ENCODE measurements at regions not wholly inside any gene's neighbourhood (a gene's known extent, or its start where the extent isn't known, plus 50 kb on each side); places are given as distances from the start of the nearest gene placed in this dataset.

- Histone ChIP-seq H3K18ac (ENCODE audit: low read depth, low read length) (no peak overlapping the region), H4K8ac (ENCODE audit: low read depth in 2 of 2, low read length in 2 of 2) (no peak overlapping the region), H2AK9ac (replicated peaks; ENCODE audit: low read depth, low read length, poor library complexity) (no peak overlapping the region), H4K91ac (ENCODE audit: insufficient read depth, low read depth, low read length) (no peak overlapping the region), H3K4me3 (ENCODE audit: insufficient read depth, low read depth, low read length) (no peak overlapping the region), H3K4ac (ENCODE audit: low read depth, low read length) (no peak overlapping the region), H3K14ac (replicated peaks; ENCODE audit: low read depth, low read length) (no peak overlapping the region), H3K9ac (ENCODE audit: low read depth, low read length) (no peak overlapping the region), H3K9me1 (ENCODE audit: insufficient read depth, low read length) (no peaks in the 10 kb centered on the region), H3K4me1 (ENCODE audit: control insufficient read depth, insufficient read depth, low read length) (no peaks in the 10 kb centered on the region), H2BK5ac (ENCODE audit: low read depth, low read length, poor library complexity, severe bottlenecking) (no peak overlapping the region), H3K27me3 (ENCODE audit: control insufficient read depth, insufficient read depth, low read length) (no peaks in the 10 kb centered on the region), H3K27ac (ENCODE audit: insufficient read depth, low read length) (no peak overlapping the region), H2AFZ (replicated peaks; ENCODE audit: low read length, poor library complexity) (no peak overlapping the region), H4K5ac (ENCODE audit: low read depth, low read length) (no peak overlapping the region), H3K36me3 (ENCODE audit: control insufficient read depth, insufficient read depth, low read length) (no peaks in the 10 kb centered on the region), H2AK5ac (ENCODE audit: low read depth, low read length) (no peak overlapping the region), H3K23ac (ENCODE audit: low read depth, low read length) (no peak overlapping the region), H3K4me2 (ENCODE audit: low read depth, low read length) (no peak overlapping the region), H4K20me1 (ENCODE audit: insufficient read depth, low read length) (no peaks in the 10 kb centered on the region), H3K9me3 (ENCODE audit: control insufficient read depth, insufficient read depth, low read length) (peaks cover 6% of the 10 kb centered on the region), H3K56ac (ENCODE audit: extremely low read depth, insufficient read depth, low read length) (no peak overlapping the region), H3K79me1 (ENCODE audit: low read depth in 1 of 2, low read length in 2 of 2) (no peaks in the 10 kb centered on the region), H2BK20ac (ENCODE audit: low read depth, low read length) (no peak overlapping the region), H2BK15ac (ENCODE audit: low read depth, low read length) (no peak overlapping the region), H2BK120ac (ENCODE audit: low read depth, low read length) (no peak overlapping the region)
- in situ Hi-C loops (cut with MboI; ENCODE audit: low sequenced_read_pairs) (no loop called here), dilution Hi-C loops (cut with HindIII; ENCODE audit: low sequenced_read_pairs, unreplicated experiment) (no loop called here), intact Hi-C loops (cut with micrococcal nuclease) (no loop called here)
- WGBS, 2 experiments (ENCODE audit: extremely low coverage in 2 of 2, insufficient read length in 1 of 2): no CpG with 5 or more reads among the region's 4 CpGs
- ChIA-PET POLR2A (ENCODE audit: unreplicated experiment) (no interaction called here), CTCF (no interaction called here)
- no TSS peak for BruUV-seq (replicated peaks)
- DNase-seq: no peak
- TF ChIP-seq CEBPB (IDR thresholded peaks at IDR 0.05; ENCODE audit: low read depth, low read length) (no peak), NFE2L2 (IDR thresholded peaks at IDR 0.05; ENCODE audit: low read depth, low read length) (no peak), RCOR1 (IDR thresholded peaks at IDR 0.05; ENCODE audit: insufficient replicate concordance, low read length) (no peak), RAD21 (IDR thresholded peaks at IDR 0.05; ENCODE audit: low read length) (no peak), FOS (IDR thresholded peaks at IDR 0.05; ENCODE audit: low read depth, low read length) (no peak), CHD1 (IDR thresholded peaks at IDR 0.05; ENCODE audit: low read depth, low read length) (no peak)
- ATAC-seq (ENCODE audit: low read depth): no peak
Observed at GRCh38 chr4:186368281-186368680, 102.3 kb downstream of the F11 start.
